NOMO-1 treated with dmso at 0.1 percent for 144 hours (cell line): ENCODE measurements at regions not wholly inside any gene's neighbourhood (a gene's known extent, or its start where the extent isn't known, plus 50 kb on each side); places are given as distances from the start of the nearest gene placed in this dataset.

ENCODE experiments used
- DNase-seq: peaks from one replicate; lab custom pipeline; 2025; ENCODE audit not compliant: unreplicated experiment; lab: John Stamatoyannopoulos, UW

GRCh38 chr1:165073185-165074007, 283.1 kb downstream of the LMX1A start:
- DNase-seq: no peak

- DNase-seq: no peak
Observed at GRCh38 chr1:165070675-165071074, 285.8 kb downstream of the LMX1A start.

- DNase-seq: no peak
Observed at GRCh38 chr1:165069829-165070228, 286.7 kb downstream of the LMX1A start.

GRCh38 chr1:165068741-165069140, 287.8 kb downstream of the LMX1A start:
- DNase-seq: no peak

- DNase-seq: no peak
Observed at GRCh38 chr1:165067829-165068228, 288.7 kb downstream of the LMX1A start.

- no peak for DNase-seq
Observed at GRCh38 chr1:165063181-165063965, 293.1 kb downstream of the LMX1A start.

- DNase-seq: no peak
Observed at GRCh38 chr1:165062346-165062745, 294.2 kb downstream of the LMX1A start.

- no peak for DNase-seq
Observed at GRCh38 chr1:165060285-165060793, 296.2 kb downstream of the LMX1A start.

- DNase-seq: no peak
Observed at GRCh38 chr1:165057956-165058355, 298.6 kb downstream of the LMX1A start.

- DNase-seq: no peak
Observed at GRCh38 chr1:165056914-165057313, 299.6 kb downstream of the LMX1A start.

GRCh38 chr1:165055581-165055980, 300.9 kb downstream of the LMX1A start:
- no peak for DNase-seq

GRCh38 chr1:165054627-165055026, 301.9 kb downstream of the LMX1A start:
- DNase-seq: no peak

- no peak for DNase-seq
Observed at GRCh38 chr1:165053351-165053750, 303.2 kb downstream of the LMX1A start.

GRCh38 chr1:165052936-165053335, 303.6 kb downstream of the LMX1A start:
- no peak for DNase-seq

- DNase-seq: no peak
Observed at GRCh38 chr1:165052431-165052830, 304.1 kb downstream of the LMX1A start.

GRCh38 chr1:165050246-165050645, 306.3 kb downstream of the LMX1A start:
- no peak for DNase-seq

- DNase-seq: no peak
Observed at GRCh38 chr1:165047994-165048393, 308.5 kb downstream of the LMX1A start.

GRCh38 chr1:165045902-165046301, 310.6 kb downstream of the LMX1A start:
- no peak for DNase-seq

GRCh38 chr1:165040641-165041040, 315.9 kb downstream of the LMX1A start:
- DNase-seq: no peak

GRCh38 chr1:165039996-165040395, 316.5 kb downstream of the LMX1A start:
- no peak for DNase-seq

GRCh38 chr1:165036403-165036802, 320.1 kb downstream of the LMX1A start:
- DNase-seq: no peak
